Neutrophil (primary cell): ENCODE measurements at regions not wholly inside any gene's neighbourhood (a gene's known extent, or its start where the extent isn't known, plus 50 kb on each side); places are given as distances from the start of the nearest gene placed in this dataset.

ENCODE experiments used
- H3K27ac ChIP-seq: fragments of 200-600 bp; sonication (generic); 2 replicates; pipeline ENCODE4 v1.5.1; 2016; ENCODE audit warnings: mild to moderate bottlenecking, moderate library complexity
- H3K27me3 ChIP-seq: fragments of 200-600 bp; sonication (generic); 2 replicates; pipeline ENCODE4 v1.6.0; 2016; ENCODE audit warnings: mild to moderate bottlenecking
- H3K36me3 ChIP-seq: fragments of 200-600 bp; sonication (generic); 2 replicates; pipeline ENCODE4 v1.5.1; 2017
- H3K4me1 ChIP-seq, 2 experiments: fragments of 200-600 bp in 1 of 2; sonication (generic) in 1 of 2; 1 replicate in 1 of 2; 2 replicates in 1 of 2; pipeline versions ENCODE4 v1.5.1 to v1.6.1; 2013 to 2016; ENCODE audit warnings: low read depth in 1 of 2, low read length in 1 of 2, mild to moderate bottlenecking in 1 of 2, moderate library complexity in 1 of 2; ENCODE audit not compliant: control insufficient read depth in 1 of 2, insufficient read depth in 1 of 2
- H3K4me3 ChIP-seq, 2 experiments: fragments of 200-600 bp in 1 of 2; sonication (generic) in 1 of 2; 1 replicate in 1 of 2; 2 replicates in 1 of 2; pipeline ENCODE4 v1.5.1; 2013 to 2016; ENCODE audit warnings: low read depth in 1 of 2, low read length in 1 of 2, mild to moderate bottlenecking in 1 of 2, moderate library complexity in 1 of 2
- H3K9me3 ChIP-seq: fragments of 200-600 bp; sonication (generic); 2 replicates; pipeline ENCODE4 v1.5.1; 2016
- TF ChIP-seq, protein P1 (sequence below): fragments of 200-600 bp; sonication (generic); IDR thresholded peaks from 2 replicates; pipeline ENCODE4 v1.5.1; 2016; ENCODE audit warnings: antibody characterized with exemption

DNA sequence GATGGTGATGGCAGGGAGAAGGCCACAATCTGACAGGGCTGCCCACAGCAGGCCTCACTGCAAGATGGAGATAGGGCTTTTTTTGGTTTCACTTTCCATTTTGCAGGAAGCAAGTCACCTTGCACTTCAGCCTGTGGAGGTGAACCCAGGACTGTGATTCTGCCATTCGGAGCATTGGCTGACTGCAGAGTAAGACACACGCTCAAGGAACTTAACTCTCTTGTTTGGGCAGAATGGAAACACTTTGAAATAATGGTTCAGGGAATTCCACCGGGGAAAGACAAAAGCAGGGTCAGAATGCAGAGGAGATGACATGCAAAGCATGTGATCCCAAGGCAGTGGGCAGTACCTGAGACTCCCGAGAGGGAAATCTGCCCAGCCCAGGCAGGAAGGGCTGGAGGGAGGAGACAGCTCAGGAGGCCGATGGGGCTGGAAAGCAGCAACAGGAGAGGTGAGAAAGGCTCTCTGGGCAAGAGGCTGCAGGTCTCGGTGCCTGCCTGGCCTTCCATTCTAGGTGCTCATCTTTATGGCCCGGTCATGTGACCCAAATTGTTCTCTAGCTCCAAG is 58.7 kb upstream of the PRMT8 start:
- Histone ChIP-seq H3K27ac (no peak overlapping the region), H3K4me1 (no peaks in the 10 kb centered on the region), H3K36me3 (no peaks in the 10 kb centered on the region), H3K9me3 (no peaks in the 10 kb centered on the region), H3K4me3 (no peak overlapping the region), H3K27me3 (peaks cover 25% of the 10 kb centered on the region)
- TF ChIP-seq, protein P1, sequence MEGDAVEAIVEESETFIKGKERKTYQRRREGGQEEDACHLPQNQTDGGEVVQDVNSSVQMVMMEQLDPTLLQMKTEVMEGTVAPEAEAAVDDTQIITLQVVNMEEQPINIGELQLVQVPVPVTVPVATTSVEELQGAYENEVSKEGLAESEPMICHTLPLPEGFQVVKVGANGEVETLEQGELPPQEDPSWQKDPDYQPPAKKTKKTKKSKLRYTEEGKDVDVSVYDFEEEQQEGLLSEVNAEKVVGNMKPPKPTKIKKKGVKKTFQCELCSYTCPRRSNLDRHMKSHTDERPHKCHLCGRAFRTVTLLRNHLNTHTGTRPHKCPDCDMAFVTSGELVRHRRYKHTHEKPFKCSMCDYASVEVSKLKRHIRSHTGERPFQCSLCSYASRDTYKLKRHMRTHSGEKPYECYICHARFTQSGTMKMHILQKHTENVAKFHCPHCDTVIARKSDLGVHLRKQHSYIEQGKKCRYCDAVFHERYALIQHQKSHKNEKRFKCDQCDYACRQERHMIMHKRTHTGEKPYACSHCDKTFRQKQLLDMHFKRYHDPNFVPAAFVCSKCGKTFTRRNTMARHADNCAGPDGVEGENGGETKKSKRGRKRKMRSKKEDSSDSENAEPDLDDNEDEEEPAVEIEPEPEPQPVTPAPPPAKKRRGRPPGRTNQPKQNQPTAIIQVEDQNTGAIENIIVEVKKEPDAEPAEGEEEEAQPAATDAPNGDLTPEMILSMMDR: no peak

DNA sequence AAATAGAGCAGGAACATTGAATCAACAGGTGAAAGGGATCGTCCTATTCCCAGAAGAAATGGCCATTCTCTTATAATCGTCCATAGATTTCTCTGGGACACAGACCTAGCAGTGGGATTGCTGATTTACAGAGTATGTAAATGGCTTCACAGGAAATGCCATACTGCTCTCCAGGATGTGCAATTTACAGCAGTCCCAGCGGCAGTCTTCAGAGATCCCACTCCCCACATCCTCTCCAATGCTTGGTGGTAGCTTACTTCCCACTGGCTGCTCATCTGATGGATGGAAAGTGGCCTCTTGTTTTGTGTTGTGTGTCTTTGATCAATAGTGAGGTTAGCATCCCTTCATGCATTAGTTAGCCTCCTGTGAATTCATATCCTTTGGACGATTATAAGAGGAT is 58.1 kb upstream of the PRMT8 start:
- Histone ChIP-seq H3K9me3 (no peaks in the 10 kb centered on the region), H3K27ac (no peak overlapping the region), H3K4me3 (no peak overlapping the region), H3K27me3 (peaks cover 19% of the 10 kb centered on the region), H3K4me1 (no peaks in the 10 kb centered on the region), H3K36me3 (no peaks in the 10 kb centered on the region)
- TF ChIP-seq, protein P1: no peak

DNA sequence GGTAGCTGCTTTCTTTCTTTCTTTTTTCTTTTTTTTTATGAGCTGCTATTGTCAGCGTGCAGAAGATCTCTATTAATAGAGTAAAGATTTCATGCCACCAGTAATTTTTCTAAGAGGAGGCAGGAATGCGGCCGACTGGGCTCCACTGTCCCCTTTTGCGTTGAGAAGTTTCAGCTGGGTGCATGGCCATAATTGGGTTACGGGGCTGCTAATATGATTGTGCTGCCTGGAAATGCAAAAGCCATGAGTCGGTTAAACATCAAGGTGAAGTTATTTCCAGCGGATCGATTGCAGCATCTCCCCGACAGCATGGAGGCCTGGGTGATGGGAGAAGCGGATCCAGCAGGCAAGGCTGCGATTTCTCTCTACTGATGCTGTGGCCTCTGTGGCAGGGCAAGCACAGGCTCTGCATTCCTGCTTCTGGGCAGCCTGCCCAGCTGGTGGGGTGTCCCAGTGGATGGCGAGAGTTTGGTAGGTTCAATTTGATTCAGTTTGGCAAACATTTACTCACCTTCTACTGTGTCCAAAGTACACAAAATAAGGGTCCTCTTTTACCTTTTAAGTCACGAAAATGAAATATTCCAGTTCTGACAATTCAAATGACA is 54.4 kb upstream of the PRMT8 start:
- no peak overlapping the region for H3K4me3 ChIP-seq
- TF ChIP-seq, protein P1: no peak
- no peaks in the 10 kb centered on the region for H3K4me1 ChIP-seq

DNA sequence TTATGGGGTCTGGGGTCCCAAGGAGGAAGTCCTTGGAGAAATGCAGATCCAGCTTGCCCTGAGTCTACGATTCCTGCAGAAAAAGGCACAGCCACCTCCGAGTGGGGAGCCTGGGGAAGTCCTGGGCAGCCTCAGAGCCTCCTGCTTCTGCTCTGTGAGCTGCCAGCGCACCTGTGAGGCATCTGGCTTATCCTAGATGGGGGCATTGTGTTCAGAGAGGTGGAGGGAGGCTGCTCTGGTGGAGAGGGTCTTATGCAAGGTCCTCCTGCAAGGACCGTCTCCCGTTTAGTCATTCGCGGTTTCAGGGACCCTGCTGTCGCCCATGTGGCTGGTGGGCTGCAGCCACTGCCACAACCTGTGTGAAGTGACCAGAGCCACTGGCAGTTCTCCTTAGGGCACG is 53.0 kb upstream of the PRMT8 start:
- H3K4me1 ChIP-seq: no peaks in the 10 kb centered on the region
- TF ChIP-seq, protein P1: no peak
- no peaks in the 10 kb centered on the region for H3K27me3 ChIP-seq
- H3K9me3 ChIP-seq: no peaks in the 10 kb centered on the region
- H3K4me3 ChIP-seq: no peak overlapping the region
- H3K36me3 ChIP-seq: no peaks in the 10 kb centered on the region
- H3K27ac ChIP-seq: no peak overlapping the region

More for the DNA sequence above, 54.4 kb upstream of the PRMT8 start:
- no peaks in the 10 kb centered on the region for H3K27me3 ChIP-seq
- no peaks in the 10 kb centered on the region for H3K9me3 ChIP-seq
- no peak overlapping the region for H3K27ac ChIP-seq
- H3K36me3 ChIP-seq: no peaks in the 10 kb centered on the region

DNA sequence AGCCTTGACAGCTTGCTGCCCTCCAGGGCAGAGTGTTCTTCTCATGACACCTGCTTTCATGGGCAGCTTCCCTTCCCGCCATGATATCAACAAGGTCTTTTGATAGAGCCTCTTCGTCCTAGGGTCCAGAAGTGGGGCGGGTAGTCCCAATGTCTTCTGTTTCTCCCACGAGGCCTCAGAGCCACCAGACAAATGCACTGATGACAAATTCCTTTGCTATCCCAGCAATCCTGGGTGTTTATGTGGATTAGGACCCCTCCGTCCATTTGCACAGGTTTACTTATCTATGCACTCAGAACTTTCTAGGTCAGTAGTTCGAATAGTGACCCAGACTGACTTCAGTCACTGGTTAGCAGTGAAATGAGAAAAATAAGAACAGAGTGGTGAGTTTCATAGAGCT is 52.6 kb upstream of the PRMT8 start:
- Histone ChIP-seq H3K4me3 (no peak overlapping the region), H3K27ac (no peak overlapping the region), H3K9me3 (no peaks in the 10 kb centered on the region), H3K36me3 (no peaks in the 10 kb centered on the region), H3K4me1 (no peaks in the 10 kb centered on the region), H3K27me3 (no peaks in the 10 kb centered on the region)
- TF ChIP-seq, protein P1: no peak
